ENCODE measurements at regions not wholly inside any gene's neighbourhood (a gene's known extent, or its start where the extent isn't known, plus 50 kb on each side); places are given as distances from the start of the nearest gene placed in this dataset.

DNA sequence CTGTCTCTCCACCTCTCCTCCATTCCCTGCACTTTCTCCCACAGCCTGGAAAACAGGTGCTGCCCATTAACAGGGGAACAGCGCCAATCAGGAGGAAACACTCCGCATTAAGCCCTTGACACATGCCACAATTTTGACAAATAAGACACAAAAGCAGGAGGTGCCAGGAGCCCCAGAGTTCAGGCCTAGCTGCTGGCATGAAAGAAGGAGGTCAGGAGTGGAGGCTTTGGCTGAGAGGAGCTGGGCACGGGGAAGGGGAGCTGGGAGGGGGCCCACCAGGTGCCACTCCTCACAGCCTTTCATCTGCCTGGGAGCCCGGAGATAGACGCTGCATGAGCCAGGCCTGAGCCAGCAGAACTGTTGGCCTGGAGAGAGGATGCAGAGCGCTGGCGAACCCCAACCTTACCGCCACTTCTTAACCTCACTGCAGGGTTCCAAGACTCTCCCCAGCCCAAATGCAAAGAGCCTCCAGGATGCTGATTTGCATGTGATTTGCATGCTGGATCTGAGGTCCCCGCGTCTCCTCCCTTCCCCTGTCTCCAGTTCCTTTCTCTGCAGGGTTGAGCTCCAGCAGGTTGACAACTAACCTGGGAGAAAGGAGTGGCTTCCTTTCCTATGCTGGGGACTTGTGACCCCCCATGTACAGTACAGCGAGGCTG is 139.8 kb upstream of the SDK2 start:
- TF ChIP-seq, protein P1, sequence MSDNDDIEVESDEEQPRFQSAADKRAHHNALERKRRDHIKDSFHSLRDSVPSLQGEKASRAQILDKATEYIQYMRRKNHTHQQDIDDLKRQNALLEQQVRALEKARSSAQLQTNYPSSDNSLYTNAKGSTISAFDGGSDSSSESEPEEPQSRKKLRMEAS (IDR thresholded peaks at IDR 0.05), result no peak
- TF ChIP-seq POLR2AphosphoS5 (IDR thresholded peaks at IDR 0.05; ENCODE audit: low read depth, low read length), result no peak

All from HCT116 (cell line).